ENCODE measurements at regions not wholly inside any gene's neighbourhood (a gene's known extent, or its start where the extent isn't known, plus 50 kb on each side); places are given as distances from the start of the nearest gene placed in this dataset.

DNA sequence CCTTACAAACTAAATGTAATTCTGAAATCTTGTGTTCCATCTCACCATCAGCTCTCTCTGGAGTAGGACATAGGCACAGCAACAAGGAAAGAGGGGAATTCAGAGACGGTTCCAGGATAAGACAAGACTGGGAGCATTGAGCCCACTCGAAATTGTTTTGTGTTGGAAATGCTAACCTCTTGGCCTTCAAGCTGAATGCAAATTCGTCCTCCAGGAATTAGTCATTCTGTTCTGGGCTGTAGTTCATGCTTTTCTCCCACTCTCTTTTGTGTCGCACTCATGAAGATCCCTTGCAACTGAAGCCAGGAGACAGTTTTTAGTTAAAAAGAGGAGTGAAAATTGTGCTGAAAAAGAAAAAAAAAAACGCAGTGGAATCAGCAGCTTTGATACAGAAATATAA is 121.7 kb upstream of the SEMA6A start:
- no peaks in the 10 kb centered on the region for H3K4me1 ChIP-seq (ENCODE audit: control insufficient read depth, low read depth, low read length)
- no peak overlapping the region for H3K56ac ChIP-seq (ENCODE audit: low read length)
- H3K23ac ChIP-seq (ENCODE audit: low read length), result no peak overlapping the region
- no peak overlapping the region for H3K18ac ChIP-seq (ENCODE audit: low read length)
- no peak overlapping the region for H2BK120ac ChIP-seq (ENCODE audit: low read depth, low read length)
- no peaks in the 10 kb centered on the region for H3K36me3 ChIP-seq (ENCODE audit: control insufficient read depth, insufficient read depth, low read length)
- no peak overlapping the region for H3K9ac ChIP-seq (ENCODE audit: low read length)
- H2BK15ac ChIP-seq (replicated peaks; ENCODE audit: low read depth), result peak overlapping the region; percentile 36
- H3K27me3 ChIP-seq (ENCODE audit: insufficient read depth, low read length, poor library complexity), result no peaks in the 10 kb centered on the region
- H4K5ac ChIP-seq (ENCODE audit: low read length), result no peak overlapping the region
- H4K8ac ChIP-seq (ENCODE audit: low read depth, low read length), result no peak overlapping the region
- H3K4me2 ChIP-seq (ENCODE audit: low read length), result no peak overlapping the region
- no peak overlapping the region for H2BK5ac ChIP-seq (ENCODE audit: low read length)
- no peak overlapping the region for H2AK5ac ChIP-seq (ENCODE audit: low read length)
- H3K79me1 ChIP-seq (ENCODE audit: low read length), result no peaks in the 10 kb centered on the region
- DNase-seq, result peak; percentile 50
- H3K27ac ChIP-seq (ENCODE audit: low read depth, low read length), result no peak overlapping the region
- no peaks in the 10 kb centered on the region for H3K79me2 ChIP-seq (ENCODE audit: control insufficient read depth, insufficient read depth, low read length)
- no peak overlapping the region for H3K4me3 ChIP-seq (ENCODE audit: low read length)
- H3K4ac ChIP-seq (ENCODE audit: low read depth, low read length), result no peak overlapping the region
- WGBS (ENCODE audit: extremely low coverage, insufficient coverage, low lambda C conversion rate), result no CpG with 5 or more reads among the region's 5 CpGs

DNA sequence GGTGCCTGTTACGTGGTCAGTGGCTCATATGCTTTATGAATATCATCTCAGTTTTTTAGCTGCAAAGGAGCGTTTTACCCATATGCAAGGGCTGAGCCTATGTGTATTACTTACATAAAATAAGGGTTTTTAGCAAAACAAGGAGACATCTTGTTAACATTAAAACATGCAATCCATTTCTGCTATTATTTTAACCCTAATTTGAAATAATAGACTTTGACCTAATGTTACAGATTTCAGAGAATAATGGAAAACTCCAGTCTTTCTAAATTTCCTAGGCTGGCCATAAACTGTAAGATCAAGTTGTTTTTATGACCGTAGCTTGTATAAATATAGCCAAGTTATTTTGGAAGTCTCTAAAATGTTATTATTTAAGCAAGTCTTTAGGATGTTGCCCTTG is 121.1 kb upstream of the SEMA6A start:
- no CpG with 5 or more reads among the region's 3 CpGs for WGBS (ENCODE audit: extremely low coverage, insufficient coverage, low lambda C conversion rate)

DNA sequence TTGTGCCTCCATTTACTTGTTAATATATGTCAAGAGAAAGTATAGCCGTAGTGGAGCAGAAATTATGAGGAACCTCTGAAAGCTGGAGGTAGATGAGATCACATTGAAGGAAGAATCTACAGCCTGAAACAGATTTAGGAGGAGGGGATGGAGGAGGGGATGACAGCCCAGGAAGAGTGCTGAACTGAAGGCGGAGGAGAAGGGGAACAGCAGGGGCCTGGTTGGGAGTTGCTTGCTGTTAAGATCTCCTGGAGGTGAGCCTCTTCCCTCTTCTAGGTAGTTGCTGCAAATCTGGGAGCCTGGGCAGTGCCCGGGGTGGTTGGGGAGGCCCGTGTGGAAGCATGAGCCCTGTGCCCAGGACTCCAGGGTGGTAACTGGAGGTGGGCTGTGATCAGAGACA is 111.8 kb upstream of the SEMA6A start:
- Histone ChIP-seq H3K18ac (ENCODE audit: low read length) (peak overlapping the region; percentile 99), H3K23ac (ENCODE audit: low read length) (no peak overlapping the region), H3K4me1 (ENCODE audit: control insufficient read depth, low read depth, low read length) (no peaks in the 10 kb centered on the region), H3K27me3 (ENCODE audit: insufficient read depth, low read length, poor library complexity) (no peaks in the 10 kb centered on the region), H4K8ac (ENCODE audit: low read depth, low read length) (no peak overlapping the region), H2BK120ac (ENCODE audit: low read depth, low read length) (peak overlapping the region; percentile 73), H3K56ac (ENCODE audit: low read length) (no peak overlapping the region), H2BK15ac (replicated peaks; ENCODE audit: low read depth) (no peak overlapping the region), H2AK5ac (ENCODE audit: low read length) (no peak overlapping the region), H3K4me2 (ENCODE audit: low read length) (no peak overlapping the region), H3K79me2 (ENCODE audit: control insufficient read depth, insufficient read depth, low read length) (no peaks in the 10 kb centered on the region), H3K36me3 (ENCODE audit: control insufficient read depth, insufficient read depth, low read length) (no peaks in the 10 kb centered on the region), H3K79me1 (ENCODE audit: low read length) (no peaks in the 10 kb centered on the region), H3K4ac (ENCODE audit: low read depth, low read length) (no peak overlapping the region), H3K27ac (ENCODE audit: low read depth, low read length) (no peak overlapping the region), H2BK5ac (ENCODE audit: low read length) (no peak overlapping the region), H4K5ac (ENCODE audit: low read length) (no peak overlapping the region), H3K9ac (ENCODE audit: low read length) (no peak overlapping the region), H3K4me3 (ENCODE audit: low read length) (no peak overlapping the region)
- WGBS (ENCODE audit: extremely low coverage, insufficient coverage, low lambda C conversion rate), result no CpG with 5 or more reads among the region's 4 CpGs
- peak; percentile 31 for DNase-seq

More for the DNA sequence above, 121.1 kb upstream of the SEMA6A start:
- H3K9ac ChIP-seq (ENCODE audit: low read length), result no peak overlapping the region
- no peak overlapping the region for H3K4me3 ChIP-seq (ENCODE audit: low read length)
- H3K4me2 ChIP-seq (ENCODE audit: low read length), result no peak overlapping the region
- no peak overlapping the region for H3K4ac ChIP-seq (ENCODE audit: low read depth, low read length)
- no peak overlapping the region for H2BK15ac ChIP-seq (replicated peaks; ENCODE audit: low read depth)
- no peaks in the 10 kb centered on the region for H3K79me2 ChIP-seq (ENCODE audit: control insufficient read depth, insufficient read depth, low read length)
- no peak overlapping the region for H4K5ac ChIP-seq (ENCODE audit: low read length)
- H2BK120ac ChIP-seq (ENCODE audit: low read depth, low read length), result no peak overlapping the region
- H3K18ac ChIP-seq (ENCODE audit: low read length), result no peak overlapping the region
- H3K56ac ChIP-seq (ENCODE audit: low read length), result no peak overlapping the region
- H2BK5ac ChIP-seq (ENCODE audit: low read length), result no peak overlapping the region
- no peak overlapping the region for H3K23ac ChIP-seq (ENCODE audit: low read length)
- H3K27ac ChIP-seq (ENCODE audit: low read depth, low read length), result no peak overlapping the region
- no peak for DNase-seq
- no peaks in the 10 kb centered on the region for H3K4me1 ChIP-seq (ENCODE audit: control insufficient read depth, low read depth, low read length)
- H3K27me3 ChIP-seq (ENCODE audit: insufficient read depth, low read length, poor library complexity), result no peaks in the 10 kb centered on the region
- no peak overlapping the region for H2AK5ac ChIP-seq (ENCODE audit: low read length)
- no peak overlapping the region for H4K8ac ChIP-seq (ENCODE audit: low read depth, low read length)
- no peaks in the 10 kb centered on the region for H3K79me1 ChIP-seq (ENCODE audit: low read length)
- H3K36me3 ChIP-seq (ENCODE audit: control insufficient read depth, insufficient read depth, low read length), result no peaks in the 10 kb centered on the region

DNA sequence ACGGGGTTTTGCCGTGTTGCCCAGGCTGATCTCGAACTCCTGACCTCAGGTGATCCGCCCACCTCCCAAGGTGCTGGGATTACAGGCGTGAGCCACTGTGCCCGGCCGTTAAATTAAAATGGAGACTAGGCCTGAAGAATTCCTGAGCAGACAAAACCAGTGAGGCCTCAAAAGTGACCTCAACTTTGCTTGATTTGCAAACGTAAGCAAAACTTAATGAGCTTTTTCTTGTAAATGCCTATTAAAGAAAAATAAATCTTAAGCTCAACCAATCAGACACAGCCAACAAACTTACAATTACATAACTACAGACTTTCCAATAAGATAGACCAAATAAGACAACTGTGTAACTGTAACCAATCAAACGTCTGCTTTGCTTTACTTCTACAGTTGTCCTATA is 111.3 kb upstream of the SEMA6A start:
- H3K4me2 ChIP-seq (ENCODE audit: low read length), result no peak overlapping the region
- H2BK5ac ChIP-seq (ENCODE audit: low read length), result no peak overlapping the region
- no peak overlapping the region for H4K8ac ChIP-seq (ENCODE audit: low read depth, low read length)
- no peak overlapping the region for H3K27ac ChIP-seq (ENCODE audit: low read depth, low read length)
- H3K9ac ChIP-seq (ENCODE audit: low read length), result no peak overlapping the region
- H2BK15ac ChIP-seq (replicated peaks; ENCODE audit: low read depth), result no peak overlapping the region
- no peak overlapping the region for H4K5ac ChIP-seq (ENCODE audit: low read length)
- H2BK120ac ChIP-seq (ENCODE audit: low read depth, low read length), result peak overlapping the region; percentile 39
- H3K79me2 ChIP-seq (ENCODE audit: control insufficient read depth, insufficient read depth, low read length), result no peaks in the 10 kb centered on the region
- H3K18ac ChIP-seq (ENCODE audit: low read length), result no peak overlapping the region
- H3K36me3 ChIP-seq (ENCODE audit: control insufficient read depth, insufficient read depth, low read length), result no peaks in the 10 kb centered on the region
- no peak for DNase-seq
- no CpG with 5 or more reads among the region's 9 CpGs for WGBS (ENCODE audit: extremely low coverage, insufficient coverage, low lambda C conversion rate)
- no peak overlapping the region for H2AK5ac ChIP-seq (ENCODE audit: low read length)
- no peaks in the 10 kb centered on the region for H3K79me1 ChIP-seq (ENCODE audit: low read length)
- H3K4me1 ChIP-seq (ENCODE audit: control insufficient read depth, low read depth, low read length), result no peaks in the 10 kb centered on the region
- H3K56ac ChIP-seq (ENCODE audit: low read length), result no peak overlapping the region
- H3K4ac ChIP-seq (ENCODE audit: low read depth, low read length), result no peak overlapping the region
- no peak overlapping the region for H3K4me3 ChIP-seq (ENCODE audit: low read length)
- no peaks in the 10 kb centered on the region for H3K27me3 ChIP-seq (ENCODE audit: insufficient read depth, low read length, poor library complexity)
- no peak overlapping the region for H3K23ac ChIP-seq (ENCODE audit: low read length)

DNA sequence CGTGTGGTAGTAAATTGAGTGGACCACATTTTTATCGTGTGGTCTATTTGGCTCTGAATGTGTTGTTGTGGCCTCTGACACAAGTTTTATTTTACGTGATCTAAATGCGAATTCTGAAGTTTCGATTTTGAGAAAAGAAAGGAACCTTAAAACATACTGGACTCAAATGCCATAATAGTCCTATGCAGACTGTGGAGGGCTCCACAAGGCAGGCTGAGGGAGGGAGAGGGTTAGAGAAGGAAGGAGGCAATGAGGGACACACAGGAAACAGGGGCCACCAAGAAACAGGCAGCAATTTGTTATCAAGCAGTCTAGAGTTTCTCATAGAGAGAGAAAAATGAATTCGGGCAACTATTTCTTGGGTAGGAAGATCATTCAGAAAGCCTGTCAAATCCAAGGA is 110.4 kb upstream of the SEMA6A start:
- no peaks in the 10 kb centered on the region for H3K36me3 ChIP-seq (ENCODE audit: control insufficient read depth, insufficient read depth, low read length)
- WGBS (ENCODE audit: extremely low coverage, insufficient coverage, low lambda C conversion rate), result no CpG with 5 or more reads among the region's 6 CpGs
- no peak overlapping the region for H3K18ac ChIP-seq (ENCODE audit: low read length)
- no peak overlapping the region for H3K27ac ChIP-seq (ENCODE audit: low read depth, low read length)
- H4K5ac ChIP-seq (ENCODE audit: low read length), result no peak overlapping the region
- H2AK5ac ChIP-seq (ENCODE audit: low read length), result no peak overlapping the region
- no peak overlapping the region for H3K23ac ChIP-seq (ENCODE audit: low read length)
- H3K56ac ChIP-seq (ENCODE audit: low read length), result no peak overlapping the region
- DNase-seq, result peak; percentile 23
- no peak overlapping the region for H3K4me2 ChIP-seq (ENCODE audit: low read length)
- no peaks in the 10 kb centered on the region for H3K79me1 ChIP-seq (ENCODE audit: low read length)
- H3K4me3 ChIP-seq (ENCODE audit: low read length), result no peak overlapping the region
- H2BK120ac ChIP-seq (ENCODE audit: low read depth, low read length), result no peak overlapping the region
- no peaks in the 10 kb centered on the region for H3K79me2 ChIP-seq (ENCODE audit: control insufficient read depth, insufficient read depth, low read length)
- no peak overlapping the region for H4K8ac ChIP-seq (ENCODE audit: low read depth, low read length)
- no peak overlapping the region for H3K9ac ChIP-seq (ENCODE audit: low read length)
- no peaks in the 10 kb centered on the region for H3K4me1 ChIP-seq (ENCODE audit: control insufficient read depth, low read depth, low read length)
- H2BK5ac ChIP-seq (ENCODE audit: low read length), result no peak overlapping the region
- H3K4ac ChIP-seq (ENCODE audit: low read depth, low read length), result no peak overlapping the region
- no peak overlapping the region for H2BK15ac ChIP-seq (replicated peaks; ENCODE audit: low read depth)
- H3K27me3 ChIP-seq (ENCODE audit: insufficient read depth, low read length, poor library complexity), result no peaks in the 10 kb centered on the region

DNA sequence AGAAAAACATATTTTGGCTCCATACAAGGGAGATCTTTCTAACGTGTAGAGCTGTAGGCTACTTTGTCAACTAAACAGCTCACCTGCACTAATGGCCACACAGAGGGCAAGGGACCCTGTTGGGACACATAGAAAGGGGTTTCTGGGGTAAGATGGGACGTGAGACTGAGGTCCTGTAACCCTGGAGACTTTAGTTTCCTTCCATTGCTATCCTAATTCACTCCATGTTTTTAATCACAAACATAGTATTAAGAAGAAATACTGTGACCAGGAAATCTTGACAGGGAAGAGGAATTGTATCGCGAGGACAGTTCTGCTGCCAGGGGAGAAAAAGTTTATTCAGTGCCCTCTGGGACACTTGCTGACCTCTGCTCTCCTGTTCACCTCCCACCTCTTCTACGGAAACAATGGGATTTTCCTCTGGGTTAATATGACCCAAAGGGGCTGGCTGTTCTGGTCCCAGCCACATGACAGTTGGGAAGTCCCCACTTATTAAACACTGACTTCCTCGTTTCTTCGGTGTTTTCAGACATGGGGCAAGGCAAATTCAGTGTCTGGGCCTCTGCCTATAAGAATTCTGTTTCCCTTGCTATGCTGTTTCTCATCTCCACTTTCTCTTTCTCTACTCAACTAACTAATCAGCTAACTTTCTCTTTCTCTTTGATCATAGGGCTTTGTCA is 106.9 kb upstream of the SEMA6A start:
- Histone ChIP-seq H3K27me3 (ENCODE audit: insufficient read depth, low read length, poor library complexity) (no peaks in the 10 kb centered on the region), H3K23ac (ENCODE audit: low read length) (no peak overlapping the region), H2BK15ac (replicated peaks; ENCODE audit: low read depth) (no peak overlapping the region), H3K4me1 (ENCODE audit: control insufficient read depth, low read depth, low read length) (no peaks in the 10 kb centered on the region), H2AK5ac (ENCODE audit: low read length) (no peak overlapping the region), H2BK5ac (ENCODE audit: low read length) (no peak overlapping the region), H3K79me1 (ENCODE audit: low read length) (no peaks in the 10 kb centered on the region), H3K9ac (ENCODE audit: low read length) (no peak overlapping the region), H3K4me3 (ENCODE audit: low read length) (no peak overlapping the region), H3K18ac (ENCODE audit: low read length) (no peak overlapping the region), H3K4ac (ENCODE audit: low read depth, low read length) (no peak overlapping the region), H3K79me2 (ENCODE audit: control insufficient read depth, insufficient read depth, low read length) (no peaks in the 10 kb centered on the region), H3K36me3 (ENCODE audit: control insufficient read depth, insufficient read depth, low read length) (no peaks in the 10 kb centered on the region), H4K5ac (ENCODE audit: low read length) (no peak overlapping the region), H3K27ac (ENCODE audit: low read depth, low read length) (no peak overlapping the region), H3K4me2 (ENCODE audit: low read length) (no peak overlapping the region), H2BK120ac (ENCODE audit: low read depth, low read length) (no peak overlapping the region), H4K8ac (ENCODE audit: low read depth, low read length) (no peak overlapping the region), H3K56ac (ENCODE audit: low read length) (no peak overlapping the region)
- DNase-seq, result no peak
- no CpG with 5 or more reads among the region's 7 CpGs for WGBS (ENCODE audit: extremely low coverage, insufficient coverage, low lambda C conversion rate)
